ENCODE measurements at regions not wholly inside any gene's neighbourhood (a gene's known extent, or its start where the extent isn't known, plus 50 kb on each side); places are given as distances from the start of the nearest gene placed in this dataset.

- no peak for TF ChIP-seq CTCF (IDR thresholded peaks at IDR 0.05; ENCODE audit: low read depth, low read length)
- TF ChIP-seq POLR2A (IDR thresholded peaks at IDR 0.05; ENCODE audit: extremely low read depth, insufficient read length): no peak
- TF ChIP-seq MYC (IDR thresholded peaks at IDR 0.05; ENCODE audit: low read depth, low read length): no peak
- TF ChIP-seq, protein P1, sequence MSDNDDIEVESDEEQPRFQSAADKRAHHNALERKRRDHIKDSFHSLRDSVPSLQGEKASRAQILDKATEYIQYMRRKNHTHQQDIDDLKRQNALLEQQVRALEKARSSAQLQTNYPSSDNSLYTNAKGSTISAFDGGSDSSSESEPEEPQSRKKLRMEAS (IDR thresholded peaks at IDR 0.05; ENCODE audit: low read depth, low read length): no peak
Measured at GRCh38 chr5:58354827-58355226, 105.1 kb downstream of the PLK2 start.
